Calu3 (cell line): ENCODE measurements at regions not wholly inside any gene's neighbourhood (a gene's known extent, or its start where the extent isn't known, plus 50 kb on each side); places are given as distances from the start of the nearest gene placed in this dataset.

ENCODE experiments used
- BruUV-seq: library from RNA; stranded (reverse); fragments of 400-500 nt; replicated peaks from 2 replicates; lab custom pipeline; 2021; lab: Mats Ljungman, UMichigan
- CTCF ChIA-PET: fragments of 300-600 bp; sonication (Branson Sonifier 250); formaldehyde crosslinking; loops from one replicate; lab custom pipeline; 2022; ENCODE audit warnings: antibody characterized with exemption; lab: Charles Lee
- DNase-seq: peaks from one replicate; pipeline ENCODE4 v3.0.0; 2022
- H3K27ac Mint-ChIP-seq: one replicate; pipeline ENCODE4 v1.8.0; 2022; ENCODE audit warnings: mixed read lengths; ENCODE audit not compliant: unreplicated experiment
- H3K27me3 Mint-ChIP-seq: one replicate; pipeline ENCODE4 v1.8.0; 2022; ENCODE audit warnings: mixed read lengths; ENCODE audit not compliant: unreplicated experiment
- H3K36me3 Mint-ChIP-seq: one replicate; pipeline ENCODE4 v1.8.0; 2022; ENCODE audit warnings: mild to moderate bottlenecking, moderate library complexity, mixed read lengths; ENCODE audit not compliant: insufficient read depth, unreplicated experiment
- H3K4me1 Mint-ChIP-seq: one replicate; pipeline ENCODE4 v1.8.0; 2022; ENCODE audit warnings: mild to moderate bottlenecking, low read depth, mixed read lengths; ENCODE audit not compliant: unreplicated experiment
- H3K4me3 Mint-ChIP-seq: one replicate; pipeline ENCODE4 v1.8.0; 2022; ENCODE audit warnings: mild to moderate bottlenecking, low read depth, moderate library complexity, mixed read lengths; ENCODE audit not compliant: unreplicated experiment
- H3K9me3 Mint-ChIP-seq: one replicate; pipeline ENCODE4 v1.8.0; 2022; ENCODE audit warnings: low read depth, mixed read lengths; ENCODE audit not compliant: unreplicated experiment
- CTCF ChIP-seq: fragments of 200-600 bp; IDR thresholded peaks from one replicate; pipeline ENCODE4 v1.8.0; 2022; ENCODE audit warnings: antibody characterized with exemption; ENCODE audit not compliant: unreplicated experiment
- intact Hi-C: fragments of 100-400 bp; cut with micrococcal nuclease; formaldehyde crosslinking; loops from one replicate; pipeline ENCODE4 v1.10.0; 2022; ENCODE audit not compliant: unreplicated experiment

GRCh38 chr18:39780774-39781173 lies 2174.3 kb upstream of the PIK3C3 start:
- DNase-seq, result no peak
- Mint-ChIP-seq H3K27me3 (no peaks in the 10 kb centered on the region), H3K4me1 (no peaks in the 10 kb centered on the region), H3K9me3 (no peaks in the 10 kb centered on the region), H3K36me3 (peaks cover 5% of the 10 kb centered on the region), H3K27ac (no peak overlapping the region), H3K4me3 (no peak overlapping the region)
- CTCF ChIA-PET, result no interaction called here
- no peak for TF ChIP-seq CTCF
- BruUV-seq, result no TSS peak
- intact Hi-C loops, result no loop called here

- no peak for TF ChIP-seq CTCF
- Mint-ChIP-seq H3K36me3 (peaks cover 5% of the 10 kb centered on the region), H3K9me3 (no peaks in the 10 kb centered on the region), H3K4me3 (no peak overlapping the region), H3K27ac (no peak overlapping the region), H3K27me3 (no peaks in the 10 kb centered on the region), H3K4me1 (no peaks in the 10 kb centered on the region)
- DNase-seq, result no peak
- CTCF ChIA-PET, result interaction anchor here (0.6 kb wide), 1 partner anchor 13 kb away, joined by 3 read pairs; no protein-coding TSS in a partner anchor
- intact Hi-C loops, result no loop called here
- no TSS peak for BruUV-seq
Measured at GRCh38 chr18:39779926-39780325, 2175.1 kb upstream of the PIK3C3 start.

DNA sequence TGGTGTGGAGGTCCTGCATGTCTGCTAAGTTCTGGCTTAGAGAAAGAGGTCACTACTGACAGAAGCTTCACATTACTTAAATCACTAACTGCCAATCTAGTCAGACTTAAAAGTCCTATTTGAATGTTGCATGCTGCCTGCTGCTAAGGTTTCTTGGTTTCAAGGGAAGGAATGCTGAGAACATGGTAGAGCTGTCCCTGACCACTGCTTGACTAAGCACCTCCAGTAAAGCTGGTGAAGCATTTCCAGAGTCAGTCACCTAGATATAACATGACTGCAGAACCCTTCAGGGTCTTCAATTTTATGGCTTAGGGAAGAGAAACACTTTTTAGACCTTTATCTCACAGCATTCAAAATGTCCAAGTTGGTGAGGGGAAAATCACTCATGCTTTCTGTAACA lies 2178.3 kb upstream of the PIK3C3 start:
- no TSS peak for BruUV-seq
- no peak for DNase-seq
- no peak overlapping the region for H3K4me3 Mint-ChIP-seq
- intact Hi-C loops, result no loop called here
- no peaks in the 10 kb centered on the region for H3K27me3 Mint-ChIP-seq
- H3K36me3 Mint-ChIP-seq, result peaks cover 5% of the 10 kb centered on the region
- no peaks in the 10 kb centered on the region for H3K9me3 Mint-ChIP-seq
- CTCF ChIA-PET, result no interaction called here
- H3K4me1 Mint-ChIP-seq, result no peaks in the 10 kb centered on the region
- no peak for TF ChIP-seq CTCF
- no peak overlapping the region for H3K27ac Mint-ChIP-seq

- Mint-ChIP-seq H3K9me3 (no peaks in the 10 kb centered on the region), H3K27ac (no peak overlapping the region), H3K4me1 (no peaks in the 10 kb centered on the region), H3K27me3 (no peaks in the 10 kb centered on the region), H3K36me3 (peaks cover 5% of the 10 kb centered on the region), H3K4me3 (no peak overlapping the region)
- intact Hi-C loops, result no loop called here
- BruUV-seq, result no TSS peak
- no peak for TF ChIP-seq CTCF
- CTCF ChIA-PET, result no interaction called here
- DNase-seq, result no peak
Measured at GRCh38 chr18:39774957-39775598, 2180.0 kb upstream of the PIK3C3 start.
